ENCODE measurements at regions not wholly inside any gene's neighbourhood (a gene's known extent, or its start where the extent isn't known, plus 50 kb on each side); places are given as distances from the start of the nearest gene placed in this dataset.

DNA sequence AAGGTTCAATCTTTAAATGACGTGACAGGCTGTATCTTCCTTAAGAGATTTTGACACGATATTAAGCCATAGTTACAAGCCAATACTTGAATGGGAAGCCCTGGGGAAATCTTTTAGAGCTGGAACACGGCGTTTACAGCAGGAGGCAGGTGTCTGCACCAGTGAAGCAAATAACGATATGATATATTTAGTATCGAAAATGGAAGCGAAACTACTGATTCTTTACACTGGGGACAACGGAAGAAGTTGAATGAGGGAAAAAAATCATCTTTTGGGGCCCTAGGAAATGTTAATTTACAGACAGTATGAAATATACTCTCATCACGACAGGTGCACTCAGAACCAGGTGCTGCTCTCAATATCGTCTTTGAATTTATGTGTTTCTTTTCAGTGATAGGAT, 793.9 kb upstream of the PCDH20 start:
- no peak for DNase-seq (ENCODE audit: low spot score)
- ChIA-PET CTCF (no interaction called here), POLR2A (no interaction called here)
- TF ChIP-seq, protein P1, sequence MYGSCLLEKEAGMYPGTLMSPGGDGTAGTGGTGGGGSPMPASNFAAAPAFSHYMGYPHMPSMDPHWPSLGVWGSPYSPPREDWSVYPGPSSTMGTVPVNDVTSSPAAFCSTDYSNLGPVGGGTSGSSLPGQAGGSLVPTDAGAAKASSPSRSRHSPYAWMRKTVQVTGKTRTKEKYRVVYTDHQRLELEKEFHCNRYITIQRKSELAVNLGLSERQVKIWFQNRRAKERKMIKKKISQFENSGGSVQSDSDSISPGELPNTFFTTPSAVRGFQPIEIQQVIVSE (CRISPR knock-in tag; IDR thresholded peaks at IDR 0.05; ENCODE audit: borderline replicate concordance) = no peak
- TF ChIP-seq PRDM15 (CRISPR knock-in tag; IDR thresholded peaks at IDR 0.05) = no peak
- no peak for TF ChIP-seq NFATC4 (CRISPR knock-in tag; IDR thresholded peaks at IDR 0.05)
- no peak for TF ChIP-seq GRHL2 (CRISPR knock-in tag; IDR thresholded peaks at IDR 0.05; ENCODE audit: insufficient replicate concordance, severe bottlenecking)
- no peak for TF ChIP-seq RORB (CRISPR knock-in tag; IDR thresholded peaks at IDR 0.05)
- TF ChIP-seq GABPB1 (CRISPR knock-in tag; IDR thresholded peaks at IDR 0.05) = no peak
- TF ChIP-seq HMGA2 (CRISPR knock-in tag; IDR thresholded peaks at IDR 0.05) = no peak
- TF ChIP-seq ZNF416 (CRISPR knock-in tag; IDR thresholded peaks at IDR 0.05) = no peak
- no peak for TF ChIP-seq ZNF396 (CRISPR knock-in tag; IDR thresholded peaks at IDR 0.05; ENCODE audit: borderline replicate concordance)
- no peak for TF ChIP-seq ATF6 (CRISPR knock-in tag; IDR thresholded peaks at IDR 0.05)
- no peak for TF ChIP-seq ZNF671 (CRISPR knock-in tag; IDR thresholded peaks at IDR 0.05)
- TF ChIP-seq ZSCAN18 (CRISPR knock-in tag; IDR thresholded peaks at IDR 0.05) = no peak
- no peak for TF ChIP-seq SP1 (CRISPR knock-in tag; conservative IDR thresholded peaks at IDR 0.05)
- TF ChIP-seq RELA (CRISPR knock-in tag; IDR thresholded peaks at IDR 0.05; ENCODE audit: borderline replicate concordance) = no peak
- TF ChIP-seq TP53 (CRISPR knock-in tag; IDR thresholded peaks at IDR 0.05) = no peak
- TF ChIP-seq TEAD1 (CRISPR knock-in tag; IDR thresholded peaks at IDR 0.05) = no peak
- TF ChIP-seq IRF1 (CRISPR knock-in tag; IDR thresholded peaks at IDR 0.05) = no peak
- TF ChIP-seq FOXK1 (CRISPR knock-in tag; IDR thresholded peaks at IDR 0.05) = no peak
- Mint-ChIP-seq H3K36me3 (peaks cover 14% of the 10 kb centered on the region), H3K27ac (peak overlapping the region; percentile 30; the same call in 1 of the 2 replicates), H3K27me3 (ENCODE audit: low read depth) (no peaks in the 10 kb centered on the region), H3K4me3 (no peak overlapping the region), H3K4me1 (peaks cover 8% of the 10 kb centered on the region), H3K9me3 (peaks cover 25% of the 10 kb centered on the region)
- no peak for ATAC-seq

GRCh38 chr13:62207388-62207787, 791.7 kb upstream of the PCDH20 start:
- CTCF ChIA-PET = no interaction called here
- Mint-ChIP-seq H3K4me3 (no peak overlapping the region), H3K36me3 (peaks cover 14% of the 10 kb centered on the region), H3K4me1 (peaks cover 8% of the 10 kb centered on the region), H3K27me3 (ENCODE audit: low read depth) (no peaks in the 10 kb centered on the region), H3K9me3 (peaks cover 21% of the 10 kb centered on the region), H3K27ac (no peak overlapping the region)
- DNase-seq (ENCODE audit: low spot score) = no peak
- POLR2A ChIA-PET = no interaction called here
- no peak for ATAC-seq
- TF ChIP-seq, protein P2, sequence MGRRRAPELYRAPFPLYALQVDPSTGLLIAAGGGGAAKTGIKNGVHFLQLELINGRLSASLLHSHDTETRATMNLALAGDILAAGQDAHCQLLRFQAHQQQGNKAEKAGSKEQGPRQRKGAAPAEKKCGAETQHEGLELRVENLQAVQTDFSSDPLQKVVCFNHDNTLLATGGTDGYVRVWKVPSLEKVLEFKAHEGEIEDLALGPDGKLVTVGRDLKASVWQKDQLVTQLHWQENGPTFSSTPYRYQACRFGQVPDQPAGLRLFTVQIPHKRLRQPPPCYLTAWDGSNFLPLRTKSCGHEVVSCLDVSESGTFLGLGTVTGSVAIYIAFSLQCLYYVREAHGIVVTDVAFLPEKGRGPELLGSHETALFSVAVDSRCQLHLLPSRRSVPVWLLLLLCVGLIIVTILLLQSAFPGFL (CRISPR knock-in tag; IDR thresholded peaks at IDR 0.05; ENCODE audit: borderline replicate concordance) = no peak
- TF ChIP-seq IRF1 (CRISPR knock-in tag; IDR thresholded peaks at IDR 0.05) = no peak
- no peak for TF ChIP-seq ZNF512 (CRISPR knock-in tag; IDR thresholded peaks at IDR 0.05; ENCODE audit: borderline replicate concordance)
- no peak for TF ChIP-seq ZNF138 (CRISPR knock-in tag; conservative IDR thresholded peaks at IDR 0.05)
- no peak for TF ChIP-seq HMGXB4 (CRISPR knock-in tag; IDR thresholded peaks at IDR 0.05)
